ENCODE measurements at regions not wholly inside any gene's neighbourhood (a gene's known extent, or its start where the extent isn't known, plus 50 kb on each side); places are given as distances from the start of the nearest gene placed in this dataset.

- DNase-seq (ENCODE audit: low read depth): no peak
Measured at GRCh38 chr2:81550277-81550676, 1245.7 kb upstream of the LRRTM1 start.

GRCh38 chr2:81549646-81550045 lies 1245.1 kb upstream of the LRRTM1 start:
- no peak for DNase-seq (ENCODE audit: low read depth)

- no peak for DNase-seq (ENCODE audit: low read depth)
Measured at GRCh38 chr2:81545626-81546025, 1241.1 kb upstream of the LRRTM1 start.

GRCh38 chr2:81542119-81542518 lies 1237.6 kb upstream of the LRRTM1 start:
- DNase-seq (ENCODE audit: low read depth): no peak

- DNase-seq (ENCODE audit: low read depth): no peak
Measured at GRCh38 chr2:81529944-81530343, 1225.4 kb upstream of the LRRTM1 start.

- DNase-seq (ENCODE audit: low read depth): no peak
Measured at GRCh38 chr2:81528852-81529480, 1224.4 kb upstream of the LRRTM1 start.

- DNase-seq (ENCODE audit: low read depth): no peak
Measured at GRCh38 chr2:81523344-81523743, 1218.8 kb upstream of the LRRTM1 start.

- no peak for DNase-seq (ENCODE audit: low read depth)
Measured at GRCh38 chr2:81513328-81513727, 1208.8 kb upstream of the LRRTM1 start.

GRCh38 chr2:81505586-81505985 lies 1201.0 kb upstream of the LRRTM1 start:
- DNase-seq (ENCODE audit: low read depth): no peak

GRCh38 chr2:81495556-81495955 lies 1191.0 kb upstream of the LRRTM1 start:
- no peak for DNase-seq (ENCODE audit: low read depth)

GRCh38 chr2:81483254-81483653 lies 1178.7 kb upstream of the LRRTM1 start:
- no peak for DNase-seq (ENCODE audit: low read depth)

- no peak for DNase-seq (ENCODE audit: low read depth)
Measured at GRCh38 chr2:81481994-81482368, 1177.4 kb upstream of the LRRTM1 start.

GRCh38 chr2:81481242-81481993 lies 1176.9 kb upstream of the LRRTM1 start:
- no peak for DNase-seq (ENCODE audit: low read depth)

GRCh38 chr2:81467096-81467495 lies 1162.5 kb upstream of the LRRTM1 start:
- DNase-seq (ENCODE audit: low read depth): no peak

- DNase-seq (ENCODE audit: low read depth): no peak
Measured at GRCh38 chr2:81462420-81462819, 1157.9 kb upstream of the LRRTM1 start.

- no peak for DNase-seq (ENCODE audit: low read depth)
Measured at GRCh38 chr2:81445176-81445575, 1140.6 kb upstream of the LRRTM1 start.

- DNase-seq (ENCODE audit: low read depth): no peak
Measured at GRCh38 chr2:81437456-81438000, 1133.0 kb upstream of the LRRTM1 start.

GRCh38 chr2:81436256-81436655 lies 1131.7 kb upstream of the LRRTM1 start:
- DNase-seq (ENCODE audit: low read depth): no peak

- DNase-seq (ENCODE audit: low read depth): no peak
Measured at GRCh38 chr2:81412681-81413080, 1108.1 kb upstream of the LRRTM1 start.

- no peak for DNase-seq (ENCODE audit: low read depth)
Measured at GRCh38 chr2:81403508-81403907, 1099.0 kb upstream of the LRRTM1 start.

GRCh38 chr2:81396417-81397019 lies 1092.0 kb upstream of the LRRTM1 start:
- DNase-seq (ENCODE audit: low read depth): no peak

GRCh38 chr2:81395746-81396145 lies 1091.2 kb upstream of the LRRTM1 start:
- no peak for DNase-seq (ENCODE audit: low read depth)

- no peak for DNase-seq (ENCODE audit: low read depth)
Measured at GRCh38 chr2:81389203-81389602, 1084.7 kb upstream of the LRRTM1 start.

All from HS-27A (cell line).